ENCODE measurements at regions not wholly inside any gene's neighbourhood (a gene's known extent, or its start where the extent isn't known, plus 50 kb on each side); places are given as distances from the start of the nearest gene placed in this dataset.
"Not testable (repeated sequence)": the region's sequence is repeated elsewhere in the genome, so short reads cannot be mapped to it uniquely, and the experiment has no call there.

DNA sequence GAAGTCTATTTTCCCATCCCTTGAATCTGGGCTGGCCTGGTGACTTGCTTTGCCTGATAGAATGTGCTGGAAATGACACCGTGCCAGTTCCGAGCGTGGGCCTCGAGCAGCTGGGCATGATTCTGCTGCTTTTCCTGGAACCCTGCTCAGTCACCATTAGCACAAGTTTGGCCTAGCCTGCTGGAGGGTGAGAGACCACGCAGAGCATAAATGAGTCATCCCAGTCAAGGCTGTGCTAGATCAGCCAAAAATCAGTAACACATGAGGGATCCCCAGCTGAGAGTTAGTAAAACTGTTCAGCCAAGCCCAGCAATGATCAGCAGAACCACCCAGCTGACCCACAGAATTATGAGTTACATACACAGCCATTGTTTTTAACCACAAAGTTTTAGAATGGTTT lies 74.8 kb upstream of the TOP1 start:
- H3K4me3 ChIP-seq (ENCODE audit: low read length), result no peak overlapping the region
- peaks cover 3% of the 10 kb centered on the region; the same call in 1 of the 2 replicates for H3K4me1 ChIP-seq (ENCODE audit: insufficient read depth, low read length)
- H3K36me3 ChIP-seq (ENCODE audit: insufficient read depth, low read length), result no peaks in the 10 kb centered on the region
- H3K9ac ChIP-seq (ENCODE audit: low read depth, low read length), result no peak overlapping the region
- no peak overlapping the region for H3K27ac ChIP-seq (ENCODE audit: low read depth, low read length)
- 0 out of 2 replicates have a peak, but pooled peaks cover 4% of the 10 kb centered on the region for H3K9me3 ChIP-seq (ENCODE audit: insufficient read depth, low read depth, low read length)
- H3K27me3 ChIP-seq (ENCODE audit: insufficient read depth, low read length), result no peaks in the 10 kb centered on the region
- WGBS, result 91% methylated on average over 5 of the region's 5 CpGs

DNA sequence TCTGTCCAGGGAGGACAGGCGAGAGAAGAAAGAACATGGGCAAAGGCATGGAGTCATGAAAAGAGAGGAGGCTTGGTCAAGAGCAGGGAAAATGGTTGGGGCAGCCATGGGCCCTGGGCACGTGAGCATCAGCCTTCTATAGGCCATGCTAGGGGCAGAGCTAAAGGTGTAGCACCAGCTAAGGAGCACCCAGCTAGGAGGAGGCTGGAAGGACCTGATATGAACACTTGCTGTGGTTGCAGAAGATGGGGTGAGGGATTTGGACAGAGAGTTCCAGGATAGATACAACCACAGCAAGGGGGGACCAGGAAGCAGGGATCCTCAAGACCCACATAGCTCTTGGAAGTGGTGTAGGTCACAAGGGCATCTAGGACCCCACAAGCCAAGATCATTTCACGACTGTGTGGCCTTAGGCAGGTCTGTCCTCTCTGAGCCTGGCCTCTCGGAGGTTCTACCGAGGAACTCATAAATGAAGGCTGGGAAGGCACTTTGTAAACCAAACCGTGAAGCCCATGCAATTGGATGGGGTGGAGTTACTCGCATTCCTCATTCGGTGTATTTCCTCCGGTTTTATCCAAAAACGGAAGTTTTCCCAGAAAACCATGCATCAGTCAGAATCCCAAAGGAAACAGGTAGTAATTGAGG lies 74.0 kb upstream of the TOP1 start:
- no peak overlapping the region for H3K27ac ChIP-seq (ENCODE audit: low read depth, low read length)
- no peaks in the 10 kb centered on the region for H3K27me3 ChIP-seq (ENCODE audit: insufficient read depth, low read length)
- no peak overlapping the region for H3K4me3 ChIP-seq (ENCODE audit: low read length)
- no peak overlapping the region for H3K9ac ChIP-seq (ENCODE audit: low read depth, low read length)
- WGBS, result 91% methylated on average over 10 of the region's 10 CpGs
- no peaks in the 10 kb centered on the region for H3K36me3 ChIP-seq (ENCODE audit: insufficient read depth, low read length)
- 0 out of 2 replicates have a peak, but pooled peaks cover 4% of the 10 kb centered on the region for H3K9me3 ChIP-seq (ENCODE audit: insufficient read depth, low read depth, low read length)
- H3K4me1 ChIP-seq (ENCODE audit: insufficient read depth, low read length), result peaks cover 3% of the 10 kb centered on the region; the same call in 1 of the 2 replicates

DNA sequence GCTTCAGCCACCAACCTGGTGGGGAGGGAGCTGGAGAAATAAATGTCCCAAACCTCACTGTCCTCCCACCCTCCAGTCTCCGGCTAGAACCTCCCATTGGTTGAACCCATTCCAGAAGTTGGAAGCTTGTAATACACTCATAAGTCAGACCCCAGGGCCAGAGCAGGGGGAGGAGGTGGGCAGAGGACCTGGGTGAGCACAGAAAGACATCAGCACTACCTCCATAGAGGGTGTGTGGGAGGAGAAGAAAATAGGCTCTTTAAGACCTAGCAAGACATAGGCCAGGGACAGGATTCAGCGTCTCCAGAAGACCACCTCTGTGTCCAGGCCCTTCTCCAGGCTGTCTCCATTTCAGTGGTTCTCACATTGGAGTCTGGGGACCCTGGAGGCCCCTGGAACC lies 73.3 kb upstream of the TOP1 start:
- Histone ChIP-seq H3K27me3 (ENCODE audit: insufficient read depth, low read length) (no peaks in the 10 kb centered on the region), H3K4me1 (ENCODE audit: insufficient read depth, low read length) (peaks cover 3% of the 10 kb centered on the region; the same call in 1 of the 2 replicates), H3K36me3 (ENCODE audit: insufficient read depth, low read length) (no peaks in the 10 kb centered on the region), H3K27ac (ENCODE audit: low read depth, low read length) (no peak overlapping the region), H3K4me3 (ENCODE audit: low read length) (no peak overlapping the region), H3K9ac (ENCODE audit: low read depth, low read length) (no peak overlapping the region), H3K9me3 (ENCODE audit: insufficient read depth, low read depth, low read length) (0 out of 2 replicates have a peak, but pooled peaks cover 4% of the 10 kb centered on the region)
- 99% methylated on average over 2 of the region's 2 CpGs for WGBS

DNA sequence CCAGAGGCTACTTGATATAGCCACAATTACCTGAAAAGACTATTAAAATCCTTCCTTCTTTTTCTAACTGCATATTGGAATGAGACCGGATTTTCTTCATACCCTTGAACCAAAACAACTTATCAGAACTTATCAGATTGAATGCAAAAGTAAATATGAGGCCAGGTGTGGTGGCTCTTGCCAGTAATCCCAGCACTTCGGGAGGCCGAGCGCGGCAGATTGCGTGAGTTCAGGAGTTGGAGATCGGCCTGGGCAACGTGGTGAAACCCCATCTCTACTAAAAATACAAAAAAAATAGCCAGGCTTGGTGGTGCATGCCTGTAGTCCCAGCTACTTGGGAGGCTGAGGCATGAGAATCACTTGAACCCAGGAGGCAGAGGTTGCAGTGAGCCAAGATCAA lies 72.8 kb upstream of the TOP1 start:
- H3K4me3 ChIP-seq (ENCODE audit: low read length); H3K27ac ChIP-seq (ENCODE audit: low read depth, low read length); H3K27me3 ChIP-seq (ENCODE audit: insufficient read depth, low read length); H3K9ac ChIP-seq (ENCODE audit: low read depth, low read length); H3K4me1 ChIP-seq (ENCODE audit: insufficient read depth, low read length); H3K9me3 ChIP-seq (ENCODE audit: insufficient read depth, low read depth, low read length); H3K36me3 ChIP-seq (ENCODE audit: insufficient read depth, low read length): not testable (repeated sequence)
- WGBS, result 90% methylated on average over 8 of the region's 8 CpGs

DNA sequence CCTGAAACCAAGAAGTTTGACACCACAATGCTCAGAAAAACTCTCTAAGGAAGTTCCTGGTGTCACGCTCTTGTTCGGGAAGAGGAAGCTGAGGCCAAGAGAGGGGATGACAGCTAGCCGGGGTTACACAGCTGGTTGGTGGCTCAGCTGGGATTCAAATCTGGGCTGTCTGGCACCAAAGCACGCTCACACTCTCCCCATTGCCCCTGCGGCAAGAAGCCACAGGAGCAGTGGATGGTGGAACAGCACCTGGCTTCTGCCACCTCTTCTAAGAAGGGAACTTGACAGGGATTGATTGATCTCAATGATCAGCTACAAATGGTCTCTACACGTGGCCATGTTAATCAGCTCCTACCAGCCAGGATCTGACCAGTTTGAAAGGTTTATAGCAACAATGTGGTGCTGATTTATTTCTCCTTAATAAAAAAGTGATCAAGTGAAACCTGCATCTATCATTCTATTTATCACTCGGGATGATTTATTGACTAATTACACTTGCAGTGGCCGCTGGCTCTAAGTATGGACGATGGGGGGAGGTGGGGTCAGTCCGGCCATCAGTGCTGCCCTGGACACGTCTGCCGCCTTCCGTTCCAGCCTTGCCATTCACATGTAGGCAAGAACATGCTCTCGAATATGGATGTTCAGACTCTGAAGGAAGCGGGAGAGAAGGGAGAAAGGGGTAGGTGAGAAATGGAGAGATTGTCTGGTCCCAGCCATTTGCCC lies 71.9 kb upstream of the TOP1 start:
- Histone ChIP-seq H3K9me3 (ENCODE audit: insufficient read depth, low read depth, low read length) (0 out of 2 replicates have a peak, but pooled peaks cover 4% of the 10 kb centered on the region), H3K4me1 (ENCODE audit: insufficient read depth, low read length) (peaks cover 3% of the 10 kb centered on the region; the same call in 1 of the 2 replicates), H3K9ac (ENCODE audit: low read depth, low read length) (no peak overlapping the region), H3K36me3 (ENCODE audit: insufficient read depth, low read length) (no peaks in the 10 kb centered on the region), H3K27me3 (ENCODE audit: insufficient read depth, low read length) (no peaks in the 10 kb centered on the region), H3K27ac (ENCODE audit: low read depth, low read length) (no peak overlapping the region), H3K4me3 (ENCODE audit: low read length) (no peak overlapping the region)
- WGBS, result 89% methylated on average over 15 of the region's 15 CpGs

DNA sequence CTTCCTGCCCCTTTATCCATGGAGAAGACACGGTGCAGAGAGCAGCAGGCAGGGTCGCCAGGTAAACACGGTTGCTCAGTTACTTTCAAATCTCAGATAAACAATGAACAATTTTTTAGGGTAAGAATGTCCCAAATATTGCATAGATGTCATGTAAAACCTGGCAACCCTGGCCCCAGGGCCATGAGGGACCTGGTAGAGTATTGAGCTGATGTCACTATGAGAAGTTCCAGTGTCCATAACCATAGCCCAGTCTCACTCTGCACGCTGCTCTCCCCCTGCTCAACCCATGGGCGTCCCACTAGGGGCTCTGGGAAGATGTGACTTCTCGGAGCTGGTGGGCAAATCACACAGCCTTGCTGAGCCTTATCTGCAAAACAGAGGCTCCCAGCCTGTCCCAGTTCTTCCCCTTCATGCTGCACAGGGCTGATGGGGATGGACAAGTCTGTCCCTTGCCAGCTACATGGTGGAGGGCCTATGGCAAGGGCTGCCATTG lies 71.3 kb upstream of the TOP1 start:
- Histone ChIP-seq H3K4me3 (ENCODE audit: low read length) (no peak overlapping the region), H3K9me3 (ENCODE audit: insufficient read depth, low read depth, low read length) (0 out of 2 replicates have a peak, but pooled peaks cover 4% of the 10 kb centered on the region), H3K4me1 (ENCODE audit: insufficient read depth, low read length) (no peaks in the 10 kb centered on the region; the same call in 1 of the 2 replicates), H3K27ac (ENCODE audit: low read depth, low read length) (no peak overlapping the region), H3K36me3 (ENCODE audit: insufficient read depth, low read length) (no peaks in the 10 kb centered on the region), H3K9ac (ENCODE audit: low read depth, low read length) (no peak overlapping the region), H3K27me3 (ENCODE audit: insufficient read depth, low read length) (no peaks in the 10 kb centered on the region)
- WGBS, result 94% methylated on average over 6 of the region's 6 CpGs

DNA sequence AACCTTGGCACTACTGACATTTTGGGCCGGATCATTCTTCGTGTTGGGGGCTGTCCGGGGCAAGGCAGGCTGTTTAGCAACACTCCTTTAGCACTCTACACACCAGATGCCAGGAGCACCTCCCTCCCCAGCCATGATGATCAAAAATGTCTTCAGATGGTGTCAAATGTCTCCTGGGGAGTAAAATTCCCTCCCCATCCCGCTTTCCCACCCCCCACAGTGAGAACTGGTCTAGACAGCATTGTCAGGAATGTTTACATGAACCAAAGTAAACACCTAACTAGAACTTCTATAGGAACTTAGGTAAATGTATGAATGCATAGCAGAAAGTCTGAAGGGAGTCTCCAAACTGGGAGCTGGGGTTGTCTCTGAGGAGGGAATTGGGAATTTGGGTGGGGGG lies 70.0 kb upstream of the TOP1 start:
- 81% methylated on average over 4 of the region's 4 CpGs for WGBS

DNA sequence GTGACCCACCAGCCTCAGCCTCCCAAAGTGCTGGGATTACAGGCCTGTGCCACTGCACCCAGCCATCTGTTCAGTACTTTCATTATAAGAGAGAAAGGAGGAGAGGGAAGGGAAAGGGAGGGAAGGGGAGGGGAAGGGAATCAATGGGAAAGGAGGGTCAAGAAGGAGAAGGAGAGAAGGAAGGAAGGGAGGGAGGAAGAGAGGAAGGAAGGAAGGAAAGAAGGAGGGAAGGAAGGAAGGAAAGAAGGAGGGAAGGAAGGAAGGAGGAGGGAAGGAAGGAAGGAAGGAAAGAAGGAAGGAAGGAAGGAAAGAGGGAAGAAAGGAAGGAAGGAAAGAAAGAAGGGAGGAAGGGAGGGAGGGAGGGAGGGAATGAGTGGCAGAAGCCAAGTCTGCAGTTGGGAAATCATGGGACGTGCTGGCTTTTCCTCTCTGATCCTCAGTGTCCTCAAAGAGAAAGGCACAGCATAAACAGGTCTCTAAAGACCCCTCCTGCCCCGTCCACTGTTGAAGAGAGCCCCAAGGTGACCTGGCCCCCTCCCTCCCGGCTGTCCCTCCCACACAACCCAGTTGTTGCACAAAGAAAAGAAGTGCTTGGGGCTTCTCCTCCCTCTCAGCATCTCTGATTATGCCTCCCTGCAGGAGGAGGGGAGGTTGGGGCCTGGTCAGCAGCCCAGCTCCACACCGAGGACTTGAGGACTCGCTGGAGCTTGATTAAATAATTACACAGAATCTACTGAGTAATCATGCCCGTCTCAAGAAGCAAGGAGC lies 69.1 kb upstream of the TOP1 start:
- Histone ChIP-seq H3K9me3 (ENCODE audit: insufficient read depth, low read depth, low read length) (no peaks in the 10 kb centered on the region), H3K27ac (ENCODE audit: low read depth, low read length) (no peak overlapping the region), H3K27me3 (ENCODE audit: insufficient read depth, low read length) (no peaks in the 10 kb centered on the region), H3K9ac (ENCODE audit: low read depth, low read length) (no peak overlapping the region), H3K36me3 (ENCODE audit: insufficient read depth, low read length) (no peaks in the 10 kb centered on the region), H3K4me1 (ENCODE audit: insufficient read depth, low read length) (no peaks in the 10 kb centered on the region), H3K4me3 (ENCODE audit: low read length) (no peak overlapping the region)
- 54% methylated on average over 6 of the region's 6 CpGs for WGBS

More for the DNA sequence above, 70.0 kb upstream of the TOP1 start:
- H3K36me3 ChIP-seq (ENCODE audit: insufficient read depth, low read length), result no peaks in the 10 kb centered on the region
- no peak overlapping the region for H3K4me3 ChIP-seq (ENCODE audit: low read length)
- H3K9ac ChIP-seq (ENCODE audit: low read depth, low read length), result no peak overlapping the region
- no peaks in the 10 kb centered on the region for H3K27me3 ChIP-seq (ENCODE audit: insufficient read depth, low read length)
- no peaks in the 10 kb centered on the region for H3K4me1 ChIP-seq (ENCODE audit: insufficient read depth, low read length)
- no peak overlapping the region for H3K27ac ChIP-seq (ENCODE audit: low read depth, low read length)
- 0 out of 2 replicates have a peak, but pooled peaks cover 4% of the 10 kb centered on the region for H3K9me3 ChIP-seq (ENCODE audit: insufficient read depth, low read depth, low read length)

DNA sequence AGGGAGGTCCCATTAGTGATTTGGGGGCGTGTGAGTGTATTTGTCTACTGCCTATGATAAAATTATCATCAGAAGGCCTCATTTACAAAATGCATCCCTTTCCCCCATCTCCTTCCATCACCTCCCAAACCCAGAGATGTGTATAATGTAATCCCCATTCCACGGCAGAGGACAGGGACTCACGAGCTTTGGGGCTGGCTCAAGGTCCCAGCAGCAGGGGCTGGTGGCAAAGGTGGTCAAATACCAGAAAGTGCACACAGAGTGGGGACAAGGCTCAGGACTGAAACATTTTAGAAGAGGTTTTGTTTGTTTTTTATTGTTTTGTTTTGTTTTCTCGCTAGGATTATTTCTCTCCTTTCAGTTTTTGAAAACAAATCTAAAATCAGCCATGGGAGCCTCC lies 68.5 kb upstream of the TOP1 start:
- WGBS, result 69% methylated on average over 2 of the region's 4 CpGs
- no peak overlapping the region for H3K27ac ChIP-seq (ENCODE audit: low read depth, low read length)

DNA sequence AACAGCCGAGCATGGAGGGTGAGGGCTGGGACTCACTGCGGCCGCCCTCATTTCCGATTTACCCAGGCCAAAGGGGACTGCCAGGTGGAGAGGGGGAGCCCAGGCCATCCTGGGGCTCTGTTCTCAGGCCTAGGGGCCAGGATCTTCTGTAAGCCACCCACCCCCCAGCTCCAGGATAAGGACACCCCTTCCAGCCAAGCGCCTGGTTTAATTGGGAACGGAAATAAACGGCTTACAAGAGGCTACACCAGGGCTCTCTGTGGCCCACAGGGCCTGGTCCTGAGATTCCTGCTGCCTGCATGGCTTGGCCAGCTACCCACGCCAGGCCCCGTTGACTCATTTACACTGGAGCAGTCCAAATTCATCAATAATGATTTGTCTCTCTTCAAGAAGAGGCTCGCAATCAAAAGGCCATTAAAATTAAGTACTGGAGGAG lies 68.1 kb upstream of the TOP1 start:
- WGBS, result 88% methylated on average over 10 of the region's 10 CpGs
- H3K27me3 ChIP-seq (ENCODE audit: insufficient read depth, low read length), result no peaks in the 10 kb centered on the region
- no peaks in the 10 kb centered on the region for H3K4me1 ChIP-seq (ENCODE audit: insufficient read depth, low read length)
- H3K36me3 ChIP-seq (ENCODE audit: insufficient read depth, low read length), result no peaks in the 10 kb centered on the region
- no peak overlapping the region for H3K4me3 ChIP-seq (ENCODE audit: low read length)
- H3K9me3 ChIP-seq (ENCODE audit: insufficient read depth, low read depth, low read length), result no peaks in the 10 kb centered on the region
- H3K9ac ChIP-seq (ENCODE audit: low read depth, low read length), result no peak overlapping the region
- H3K27ac ChIP-seq (ENCODE audit: low read depth, low read length), result no peak overlapping the region

More for the DNA sequence above, 68.5 kb upstream of the TOP1 start:
- Histone ChIP-seq H3K9me3 (ENCODE audit: insufficient read depth, low read depth, low read length) (no peaks in the 10 kb centered on the region), H3K27me3 (ENCODE audit: insufficient read depth, low read length) (no peaks in the 10 kb centered on the region), H3K36me3 (ENCODE audit: insufficient read depth, low read length) (no peaks in the 10 kb centered on the region), H3K9ac (ENCODE audit: low read depth, low read length) (no peak overlapping the region), H3K4me3 (ENCODE audit: low read length) (no peak overlapping the region), H3K4me1 (ENCODE audit: insufficient read depth, low read length) (no peaks in the 10 kb centered on the region)

DNA sequence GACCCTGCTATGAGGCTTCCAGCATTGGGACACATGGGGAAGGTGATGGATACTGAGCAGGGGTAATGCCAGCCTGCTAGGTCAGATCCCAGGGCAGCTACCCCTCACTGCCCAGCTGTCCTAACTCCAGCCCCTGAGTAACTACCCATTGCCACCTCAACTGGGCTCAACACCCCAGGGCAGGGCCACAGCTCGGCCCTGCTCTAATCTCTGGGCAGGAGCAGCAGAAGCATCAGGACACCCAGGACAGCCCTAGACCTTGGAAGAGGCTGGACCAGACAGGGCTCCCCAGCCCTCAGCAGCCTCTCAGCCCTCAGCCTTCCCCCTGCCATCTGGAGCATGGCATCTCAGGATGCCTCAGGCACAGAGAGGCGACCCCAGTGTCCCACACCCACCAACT lies 67.4 kb upstream of the TOP1 start:
- Histone ChIP-seq H3K9ac (ENCODE audit: low read depth, low read length) (no peak overlapping the region), H3K4me1 (ENCODE audit: insufficient read depth, low read length) (no peaks in the 10 kb centered on the region), H3K4me3 (ENCODE audit: low read length) (no peak overlapping the region), H3K9me3 (ENCODE audit: insufficient read depth, low read depth, low read length) (no peaks in the 10 kb centered on the region), H3K27me3 (ENCODE audit: insufficient read depth, low read length) (no peaks in the 10 kb centered on the region), H3K36me3 (ENCODE audit: insufficient read depth, low read length) (no peaks in the 10 kb centered on the region), H3K27ac (ENCODE audit: low read depth, low read length) (no peak overlapping the region)
- 86% methylated on average over 2 of the region's 2 CpGs for WGBS
